Sigmoid colon (tissue), 4 donors: ENCODE measurements at regions not wholly inside any gene's neighbourhood (a gene's known extent, or its start where the extent isn't known, plus 50 kb on each side); places are given as distances from the start of the nearest gene placed in this dataset.

Source experiments
- POLR2A ChIP-seq, 2 donors: fragments of 450-650 bp; IDR thresholded peaks; one replicate each; pipeline ENCODE4 v1.6.1; 2016; ENCODE audit warnings: antibody characterized with exemption in 2 of 2, mild to moderate bottlenecking in 2 of 2, moderate library complexity in 2 of 2
- POLR2AphosphoS5 ChIP-seq, 4 donors: sonication (generic); formaldehyde crosslinking; IDR thresholded peaks; one replicate each; pipeline ENCODE4 v1.6.1; 2017; ENCODE audit warnings: antibody characterized with exemption in 4 of 4
- TF ChIP-seq, protein P1 (sequence below), 4 experiments: fragments of 450-650 bp in 3 of 4; fragments of 200-600 bp in 1 of 4; IDR thresholded peaks; one replicate each; pipeline ENCODE4 v1.5.1; 2016 to 2019; ENCODE audit warnings: antibody characterized with exemption in 4 of 4, mild to moderate bottlenecking in 3 of 4, moderate library complexity in 2 of 4

DNA sequence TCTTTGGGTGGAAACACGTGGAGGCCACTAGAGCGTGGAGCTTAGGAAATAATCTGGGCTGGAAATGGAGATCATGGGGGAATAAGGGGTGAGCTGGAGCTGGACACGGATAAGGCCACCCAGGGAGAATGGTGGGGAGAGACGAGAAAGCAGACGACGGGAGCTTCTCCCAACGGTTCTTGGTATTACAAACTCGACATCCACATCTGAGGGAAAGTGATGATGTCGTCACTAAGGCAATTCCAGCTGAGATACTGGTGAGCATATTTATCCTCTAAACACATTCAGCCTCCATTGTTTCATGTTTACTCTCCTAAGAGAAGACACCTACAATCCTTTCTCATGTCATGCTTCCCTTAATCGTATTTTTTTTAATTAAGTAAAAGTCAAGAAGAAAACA is 50.2 kb upstream of the SNX9 start:
- TF ChIP-seq POLR2AphosphoS5 (IDR thresholded peaks at IDR 0.05): no peak
- TF ChIP-seq, protein P1, sequence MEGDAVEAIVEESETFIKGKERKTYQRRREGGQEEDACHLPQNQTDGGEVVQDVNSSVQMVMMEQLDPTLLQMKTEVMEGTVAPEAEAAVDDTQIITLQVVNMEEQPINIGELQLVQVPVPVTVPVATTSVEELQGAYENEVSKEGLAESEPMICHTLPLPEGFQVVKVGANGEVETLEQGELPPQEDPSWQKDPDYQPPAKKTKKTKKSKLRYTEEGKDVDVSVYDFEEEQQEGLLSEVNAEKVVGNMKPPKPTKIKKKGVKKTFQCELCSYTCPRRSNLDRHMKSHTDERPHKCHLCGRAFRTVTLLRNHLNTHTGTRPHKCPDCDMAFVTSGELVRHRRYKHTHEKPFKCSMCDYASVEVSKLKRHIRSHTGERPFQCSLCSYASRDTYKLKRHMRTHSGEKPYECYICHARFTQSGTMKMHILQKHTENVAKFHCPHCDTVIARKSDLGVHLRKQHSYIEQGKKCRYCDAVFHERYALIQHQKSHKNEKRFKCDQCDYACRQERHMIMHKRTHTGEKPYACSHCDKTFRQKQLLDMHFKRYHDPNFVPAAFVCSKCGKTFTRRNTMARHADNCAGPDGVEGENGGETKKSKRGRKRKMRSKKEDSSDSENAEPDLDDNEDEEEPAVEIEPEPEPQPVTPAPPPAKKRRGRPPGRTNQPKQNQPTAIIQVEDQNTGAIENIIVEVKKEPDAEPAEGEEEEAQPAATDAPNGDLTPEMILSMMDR (IDR thresholded peaks at IDR 0.05): no peak
- no peak for TF ChIP-seq POLR2A (IDR thresholded peaks at IDR 0.05)
